Keratinocyte (primary cell): ENCODE measurements at regions not wholly inside any gene's neighbourhood (a gene's known extent, or its start where the extent isn't known, plus 50 kb on each side); places are given as distances from the start of the nearest gene placed in this dataset.

Experiments
- DNase-seq: peaks from one replicate; pipeline ENCODE4 v3.0.0-alpha.2; 2011; ENCODE audit warnings: low read depth, missing footprints, low spot score
- FAIRE-seq: peaks from 2 replicates; lab custom pipeline; 2011; peaks lifted over from hg19 to GRCh38; lab: Jason Lieb, UNC
- H2AFZ ChIP-seq: 2 replicates; pipeline ENCODE4 v1.6.0; 2012; ENCODE audit warnings: low read length, control low read depth, inconsistent platforms; ENCODE audit not compliant: control insufficient read depth
- H3K27ac ChIP-seq: 2 replicates; pipeline ENCODE4 v1.5.1; 2011; ENCODE audit warnings: low read length; ENCODE audit not compliant: control insufficient read depth, insufficient read depth
- H3K27me3 ChIP-seq: 3 replicates; pipeline ENCODE4 v1.6.0; 2011; ENCODE audit warnings: low read length; ENCODE audit not compliant: control insufficient read depth, insufficient read depth; ENCODE audit errors: extremely low read depth
- H3K36me3 ChIP-seq, 2 experiments: 2 replicates in 1 of 2; 3 replicates in 1 of 2; pipeline ENCODE4 v1.5.1; 2011; ENCODE audit warnings: low read length in 2 of 2, mild to moderate bottlenecking in 1 of 2; ENCODE audit not compliant: control insufficient read depth in 2 of 2, insufficient read depth in 2 of 2; ENCODE audit errors: extremely low read depth in 1 of 2
- H3K4me1 ChIP-seq: 3 replicates; pipeline ENCODE4 v1.5.1; 2011; ENCODE audit warnings: low read length; ENCODE audit not compliant: control insufficient read depth, insufficient read depth; ENCODE audit errors: extremely low read depth
- H3K4me2 ChIP-seq: 3 replicates; pipeline ENCODE4 v1.6.0; 2011; ENCODE audit warnings: low read depth, low read length; ENCODE audit not compliant: control insufficient read depth, insufficient read depth; ENCODE audit errors: extremely low read depth
- H3K4me3 ChIP-seq, 3 experiments: fragments of 200-600 bp in 1 of 3; sonication (generic) in 1 of 3; 2 replicates in 2 of 3; 3 replicates in 1 of 3; pipeline ENCODE4 v1.5.1; 2011 to 2016; ENCODE audit warnings: low read length in 3 of 3, mild to moderate bottlenecking in 3 of 3, control low read depth in 2 of 3, inconsistent platforms in 1 of 3, low read depth in 1 of 3, mixed read lengths in 1 of 3, mixed run types in 1 of 3, moderate library complexity in 1 of 3; ENCODE audit not compliant: control insufficient read depth in 2 of 3, insufficient read depth in 2 of 3; ENCODE audit errors: extremely low read depth in 1 of 3
- H3K79me2 ChIP-seq: 2 replicates; pipeline ENCODE4 v1.6.0; 2012; ENCODE audit warnings: low read length; ENCODE audit not compliant: control insufficient read depth, insufficient read depth
- H3K9ac ChIP-seq: 3 replicates; pipeline ENCODE4 v1.6.0; 2011; ENCODE audit warnings: low read length; ENCODE audit not compliant: control insufficient read depth, insufficient read depth; ENCODE audit errors: extremely low read depth
- H3K9me1 ChIP-seq: 3 replicates; pipeline ENCODE4 v1.6.0; 2011; ENCODE audit warnings: low read length; ENCODE audit not compliant: control insufficient read depth, insufficient read depth; ENCODE audit errors: extremely low read depth
- H3K9me3 ChIP-seq: 2 replicates; pipeline ENCODE4 v1.5.1; 2012; ENCODE audit warnings: low read depth, low read length; ENCODE audit not compliant: control insufficient read depth
- H4K20me1 ChIP-seq: 3 replicates; pipeline ENCODE4 v1.6.0; 2011; ENCODE audit warnings: low read length; ENCODE audit not compliant: control insufficient read depth, insufficient read depth; ENCODE audit errors: extremely low read depth
- EZH2 ChIP-seq: IDR thresholded peaks from one replicate; pipeline ENCODE4 v1.6.1; 2012; ENCODE audit warnings: inconsistent platforms, mild to moderate bottlenecking, low read length, moderate library complexity
- dilution Hi-C: fragments of 300-500 bp; cut with MboI; formaldehyde crosslinking; loops from one replicate; pipeline ENCODE4 v1.7.0; 2020; ENCODE audit warnings: low sequenced_read_pairs; ENCODE audit not compliant: extremely low pct_ligation_motif_present
- TF ChIP-seq, protein P1 (sequence below), 3 experiments: IDR thresholded peaks in 1 of 3; conservative IDR thresholded peaks in 1 of 3; optimal IDR thresholded peaks in 1 of 3; 2 replicates in 2 of 3; 3 replicates in 1 of 3; pipeline versions ENCODE3 to v1.5.1; 2011; ENCODE audit warnings: low read length in 3 of 3, mild to moderate bottlenecking in 3 of 3, moderate library complexity in 2 of 3, control low read depth in 1 of 3, inconsistent platforms in 1 of 3; ENCODE audit not compliant: insufficient read depth in 2 of 3; ENCODE audit errors: extremely low read depth in 1 of 3

DNA sequence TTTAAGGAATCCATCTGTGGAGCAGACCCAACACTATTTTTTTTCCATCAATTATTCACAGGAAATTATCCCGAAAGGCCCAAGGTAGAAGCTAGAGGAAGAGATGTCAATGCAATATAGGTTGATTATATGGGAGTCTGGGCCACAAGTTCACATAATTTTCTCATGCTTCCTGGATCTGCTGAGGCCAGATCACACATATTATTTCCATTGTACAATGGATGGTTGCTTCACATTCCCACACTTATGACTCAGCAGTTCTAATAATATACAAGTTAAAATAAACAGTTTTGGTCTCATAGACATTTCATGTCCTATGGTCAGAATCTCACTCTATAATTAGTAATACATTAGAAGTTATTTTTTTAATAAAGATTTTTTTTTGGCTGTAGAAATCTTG, 66.0 kb upstream of the PTPRD start:
- H2AFZ ChIP-seq, result no peak overlapping the region
- no peak overlapping the region for H3K4me2 ChIP-seq
- H3K9ac ChIP-seq, result no peak overlapping the region

DNA sequence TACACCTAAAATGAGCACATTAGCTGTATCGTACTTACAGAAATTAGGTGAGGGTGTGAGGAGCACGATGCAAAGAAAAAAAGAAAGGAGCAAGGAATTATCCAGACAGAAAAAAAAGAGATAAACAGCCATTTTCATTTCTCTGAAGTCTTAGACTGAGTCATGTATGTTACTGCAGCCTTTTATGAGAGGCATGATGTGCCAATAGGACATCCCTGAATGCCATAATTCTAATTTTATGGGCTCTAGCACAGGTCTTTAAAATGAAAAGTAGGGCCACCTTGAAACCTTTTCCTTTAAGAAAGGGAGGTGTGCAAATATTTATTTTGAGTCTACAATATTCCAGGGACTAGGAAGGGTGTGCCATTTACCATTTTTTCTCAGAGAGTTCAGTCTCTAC, 74.1 kb upstream of the PTPRD start:
- H3K27ac ChIP-seq, result no peak overlapping the region
- dilution Hi-C loops, result no loop called here

More for the DNA sequence above, 66.0 kb upstream of the PTPRD start:
- dilution Hi-C loops, result no loop called here
- no peak for FAIRE-seq
- DNase-seq, result no peak
- no peaks in the 10 kb centered on the region for H3K79me2 ChIP-seq
- H3K9me1 ChIP-seq, result no peaks in the 10 kb centered on the region
- H3K27ac ChIP-seq, result no peak overlapping the region
- TF ChIP-seq, protein P1, sequence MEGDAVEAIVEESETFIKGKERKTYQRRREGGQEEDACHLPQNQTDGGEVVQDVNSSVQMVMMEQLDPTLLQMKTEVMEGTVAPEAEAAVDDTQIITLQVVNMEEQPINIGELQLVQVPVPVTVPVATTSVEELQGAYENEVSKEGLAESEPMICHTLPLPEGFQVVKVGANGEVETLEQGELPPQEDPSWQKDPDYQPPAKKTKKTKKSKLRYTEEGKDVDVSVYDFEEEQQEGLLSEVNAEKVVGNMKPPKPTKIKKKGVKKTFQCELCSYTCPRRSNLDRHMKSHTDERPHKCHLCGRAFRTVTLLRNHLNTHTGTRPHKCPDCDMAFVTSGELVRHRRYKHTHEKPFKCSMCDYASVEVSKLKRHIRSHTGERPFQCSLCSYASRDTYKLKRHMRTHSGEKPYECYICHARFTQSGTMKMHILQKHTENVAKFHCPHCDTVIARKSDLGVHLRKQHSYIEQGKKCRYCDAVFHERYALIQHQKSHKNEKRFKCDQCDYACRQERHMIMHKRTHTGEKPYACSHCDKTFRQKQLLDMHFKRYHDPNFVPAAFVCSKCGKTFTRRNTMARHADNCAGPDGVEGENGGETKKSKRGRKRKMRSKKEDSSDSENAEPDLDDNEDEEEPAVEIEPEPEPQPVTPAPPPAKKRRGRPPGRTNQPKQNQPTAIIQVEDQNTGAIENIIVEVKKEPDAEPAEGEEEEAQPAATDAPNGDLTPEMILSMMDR (optimal IDR thresholded peaks at IDR 0.05 in 1 of 3, IDR thresholded peaks at IDR 0.05 in 1 of 3, conservative IDR thresholded peaks at IDR 0.05 in 1 of 3; ENCODE audit: extremely low read depth in 1 of 3, insufficient read depth in 2 of 3, low read length in 3 of 3), result no peak
- TF ChIP-seq EZH2, result no peak
- no peaks in the 10 kb centered on the region for H3K4me1 ChIP-seq
- no peaks in the 10 kb centered on the region for H3K27me3 ChIP-seq
- no peak overlapping the region for H3K4me3 ChIP-seq
- H3K9me3 ChIP-seq, result no peaks in the 10 kb centered on the region
- H3K36me3 ChIP-seq, result no peaks in the 10 kb centered on the region
- no peaks in the 10 kb centered on the region for H4K20me1 ChIP-seq

More for the DNA sequence above, 74.1 kb upstream of the PTPRD start:
- H3K79me2 ChIP-seq, result no peaks in the 10 kb centered on the region
- TF ChIP-seq EZH2, result no peak
- TF ChIP-seq, protein P1 (optimal IDR thresholded peaks at IDR 0.05 in 1 of 3, IDR thresholded peaks at IDR 0.05 in 1 of 3, conservative IDR thresholded peaks at IDR 0.05 in 1 of 3; ENCODE audit: extremely low read depth in 1 of 3, insufficient read depth in 2 of 3, low read length in 3 of 3), result no peak
- no peak overlapping the region for H3K4me2 ChIP-seq
- no peaks in the 10 kb centered on the region for H3K27me3 ChIP-seq
- H3K9me3 ChIP-seq, result no peaks in the 10 kb centered on the region
- H3K4me1 ChIP-seq, result no peaks in the 10 kb centered on the region
- no peaks in the 10 kb centered on the region for H3K9me1 ChIP-seq
- H3K4me3 ChIP-seq, result no peak overlapping the region
- no peak overlapping the region for H2AFZ ChIP-seq
- DNase-seq, result no peak
- H3K9ac ChIP-seq, result no peak overlapping the region
- H3K36me3 ChIP-seq, result no peaks in the 10 kb centered on the region
- FAIRE-seq, result no peak
- no peaks in the 10 kb centered on the region for H4K20me1 ChIP-seq
